GM10266 (cell line): ENCODE measurements at regions not wholly inside any gene's neighbourhood (a gene's known extent, or its start where the extent isn't known, plus 50 kb on each side); places are given as distances from the start of the nearest gene placed in this dataset.

Experiments used
- DNase-seq: peaks from one replicate; pipeline ENCODE4 v3.0.0; 2012; ENCODE audit errors: extremely low spot score
- CTCF ChIP-seq: IDR thresholded peaks from 2 replicates; pipeline ENCODE4 v1.5.1; 2012; ENCODE audit warnings: mild to moderate bottlenecking, low read depth; ENCODE audit not compliant: control insufficient read depth, insufficient read depth; ENCODE audit errors: missing control alignments

- TF ChIP-seq CTCF, result no peak
Observed at GRCh38 chr6:11835065-11835464, 56.5 kb upstream of the ADTRP start.

GRCh38 chr6:11833626-11834592 is 55.3 kb upstream of the ADTRP start:
- peak; percentile 66 for DNase-seq
- no peak for TF ChIP-seq CTCF

More at GRCh38 chr6:11835065-11835464, 56.5 kb upstream of the ADTRP start:
- DNase-seq, result no peak

- no peak for DNase-seq
- TF ChIP-seq CTCF, result no peak
Observed at GRCh38 chr6:11831653-11832052, 53.0 kb upstream of the ADTRP start.

GRCh38 chr6:11830520-11830919 is 51.9 kb upstream of the ADTRP start:
- TF ChIP-seq CTCF, result no peak
- no peak for DNase-seq

- TF ChIP-seq CTCF, result no peak
- no peak for DNase-seq
Observed at GRCh38 chr6:11830105-11830504, 51.5 kb upstream of the ADTRP start.

- no peak for DNase-seq
- TF ChIP-seq CTCF, result no peak
Observed at GRCh38 chr6:11828262-11828870, 49.8 kb upstream of the ADTRP start.
